GM21723 (cell line): ENCODE measurements at regions not wholly inside any gene's neighbourhood (a gene's known extent, or its start where the extent isn't known, plus 50 kb on each side); places are given as distances from the start of the nearest gene placed in this dataset.

ENCODE experiments used
- ATAC-seq: cut with Tn5 transposase; IDR thresholded peaks from one replicate; pipeline ENCODE4 v1.9.1; 2021; ENCODE audit warnings: mild to moderate bottlenecking, moderate library complexity; ENCODE audit not compliant: unreplicated experiment

DNA sequence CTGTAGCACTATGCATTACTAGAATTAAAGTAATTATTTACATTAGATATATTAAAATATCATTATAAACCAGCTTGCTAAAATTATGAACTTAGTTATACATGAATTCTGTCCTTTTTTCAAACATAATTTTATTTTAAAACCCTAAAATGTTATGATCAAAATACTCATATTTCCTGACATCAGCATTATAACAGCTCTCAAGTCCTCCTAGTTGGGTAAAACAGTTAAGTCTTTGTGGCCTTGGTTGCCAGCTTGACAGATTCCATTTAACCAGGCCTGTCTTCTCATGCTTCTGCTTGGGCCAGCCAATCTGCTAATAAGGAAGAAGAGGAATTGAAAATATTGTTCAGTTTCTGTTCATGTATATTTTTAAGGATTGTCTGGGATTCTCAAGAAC is 147.9 kb upstream of the SLC35B3 start:
- ATAC-seq = no peak

DNA sequence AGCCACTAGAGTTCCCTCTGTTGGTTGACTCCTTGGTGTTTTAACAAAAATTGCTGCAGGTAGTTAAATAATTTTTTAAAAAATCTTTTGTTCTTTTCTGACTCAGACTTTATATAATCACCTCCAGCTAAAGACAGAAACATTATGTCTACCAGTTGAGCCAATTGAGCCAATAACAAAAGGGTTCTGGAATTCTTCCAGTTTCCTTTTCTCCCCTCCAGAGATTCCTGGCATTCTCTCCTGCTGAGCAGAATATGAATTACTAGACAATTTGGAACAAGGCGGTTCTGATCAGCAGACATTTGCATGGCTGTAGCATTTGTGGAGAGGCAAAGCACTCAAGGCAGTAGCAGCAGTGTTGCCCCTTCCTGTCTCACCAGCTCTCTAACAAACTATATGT is 144.0 kb upstream of the SLC35B3 start:
- ATAC-seq = no peak

DNA sequence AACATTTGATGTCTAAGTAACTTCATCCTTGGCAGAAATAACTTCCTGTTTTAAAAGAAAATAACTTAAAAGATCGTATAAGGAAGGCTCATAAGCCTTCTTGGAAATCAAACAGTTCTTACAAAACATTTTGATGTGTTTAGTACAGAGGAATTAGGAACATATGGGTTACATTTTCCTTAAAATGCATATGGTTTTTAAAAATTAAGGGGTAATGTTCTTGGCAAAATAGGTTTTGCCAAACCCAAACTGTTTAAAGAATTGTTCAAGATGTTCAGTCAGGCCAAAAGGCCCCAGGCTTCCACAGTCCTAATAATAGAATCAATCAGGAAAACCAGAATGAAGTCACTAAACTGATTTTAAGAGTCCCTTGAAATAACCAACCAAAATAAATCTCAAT is 142.7 kb upstream of the SLC35B3 start:
- no peak for ATAC-seq

DNA sequence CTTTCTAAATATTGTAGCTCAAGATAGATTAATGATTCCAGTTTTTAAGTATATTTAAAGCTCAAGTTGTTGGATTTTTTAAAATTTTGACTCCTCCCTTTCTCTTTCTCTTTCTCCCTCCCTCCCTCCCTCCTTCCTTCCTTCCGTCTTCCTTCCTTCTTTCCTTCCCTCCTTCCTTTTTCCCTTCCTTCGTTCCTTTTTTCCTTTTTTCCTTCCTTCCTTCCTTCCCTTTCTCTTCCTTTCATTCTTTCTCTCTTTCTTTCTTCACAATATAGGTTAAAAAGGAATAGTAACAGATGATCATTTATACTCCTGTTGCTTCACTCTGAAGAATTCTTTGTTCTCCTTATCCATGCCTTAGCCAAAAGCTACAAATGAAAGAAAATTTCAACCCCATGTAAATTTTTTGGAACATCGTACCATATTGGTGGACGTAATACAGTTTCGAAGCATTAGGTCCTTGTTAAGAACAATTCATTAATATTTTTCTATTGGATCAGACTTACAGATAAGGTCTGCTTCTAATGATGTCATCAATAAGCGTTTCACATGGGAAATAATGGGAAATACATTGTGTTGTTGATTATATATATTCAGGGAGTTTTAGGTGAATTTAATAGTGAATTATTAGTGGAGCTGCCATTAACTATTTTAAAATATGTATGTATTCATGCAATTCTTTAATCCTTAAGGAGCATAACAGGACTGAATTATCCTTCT is 139.6 kb upstream of the SLC35B3 start:
- no peak for ATAC-seq

DNA sequence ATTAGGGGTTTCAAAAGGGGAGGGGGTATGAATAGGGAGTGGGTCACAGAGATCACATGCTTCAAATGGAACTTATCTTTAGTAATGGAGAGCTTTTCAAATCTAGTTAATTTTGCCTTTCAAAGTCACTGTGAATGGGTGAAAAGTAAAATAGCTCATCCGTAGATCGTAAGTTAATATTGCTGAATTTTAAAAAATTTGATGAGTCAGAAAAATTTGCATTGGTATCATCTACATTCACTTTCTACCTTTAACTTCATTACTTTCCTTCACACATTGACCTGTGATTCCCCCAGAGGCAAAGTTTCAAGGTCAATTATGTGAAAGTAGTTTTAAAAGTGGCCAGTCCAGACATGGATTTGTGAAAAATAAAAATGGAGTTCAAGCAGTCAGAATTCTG is 139.0 kb upstream of the SLC35B3 start:
- ATAC-seq = no peak

DNA sequence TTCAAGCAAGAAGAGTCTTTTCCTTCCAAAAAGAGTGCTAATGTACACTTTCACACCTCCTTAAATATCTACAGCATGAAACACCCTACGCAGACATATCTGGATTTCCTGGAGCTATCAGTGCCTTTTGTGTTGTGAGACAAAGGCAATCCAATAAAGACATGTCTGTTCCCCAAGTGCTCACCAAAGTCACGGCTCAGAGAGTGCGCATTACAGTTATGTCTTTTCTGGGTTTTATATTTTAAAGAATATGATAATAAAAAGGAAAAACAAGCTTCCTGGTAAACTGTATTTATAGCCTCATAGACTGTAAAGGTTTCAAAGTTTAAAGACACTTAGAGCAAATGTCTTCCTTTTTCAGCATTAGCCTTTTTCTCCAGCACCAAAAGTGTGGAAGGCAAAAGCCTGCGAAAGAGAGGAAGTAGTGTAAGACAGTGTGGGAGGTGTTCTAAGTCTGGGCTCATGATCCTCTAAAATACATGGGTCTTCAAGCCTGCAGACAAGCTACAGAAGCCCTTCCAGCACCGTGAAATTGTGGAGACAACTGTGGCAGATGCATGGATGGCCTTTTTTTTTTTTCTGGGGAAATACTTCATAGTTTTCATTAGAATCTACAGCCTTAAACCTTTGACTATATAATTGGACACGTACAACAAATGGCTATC is 135.0 kb upstream of the SLC35B3 start:
- ATAC-seq = no peak

DNA sequence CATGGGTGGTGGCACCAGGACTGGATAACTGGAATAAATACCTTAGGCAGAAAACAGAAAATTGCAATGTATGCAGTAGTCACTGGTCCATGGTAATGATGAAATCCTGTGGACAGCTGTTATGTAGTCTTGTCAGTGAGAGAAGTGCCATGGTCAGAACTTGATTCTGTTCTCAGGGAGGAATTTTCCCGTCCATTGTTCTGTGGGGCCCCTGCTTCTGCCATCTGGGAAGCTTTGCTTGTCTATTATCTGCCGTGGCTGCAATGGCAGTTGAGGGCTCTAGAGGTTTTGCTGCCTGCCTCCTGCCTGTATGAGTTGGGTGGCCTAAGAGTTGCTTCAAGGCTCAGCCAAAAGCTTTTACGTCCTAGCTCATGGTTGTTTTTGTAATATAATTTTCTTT is 126.8 kb upstream of the SLC35B3 start:
- ATAC-seq = no peak

DNA sequence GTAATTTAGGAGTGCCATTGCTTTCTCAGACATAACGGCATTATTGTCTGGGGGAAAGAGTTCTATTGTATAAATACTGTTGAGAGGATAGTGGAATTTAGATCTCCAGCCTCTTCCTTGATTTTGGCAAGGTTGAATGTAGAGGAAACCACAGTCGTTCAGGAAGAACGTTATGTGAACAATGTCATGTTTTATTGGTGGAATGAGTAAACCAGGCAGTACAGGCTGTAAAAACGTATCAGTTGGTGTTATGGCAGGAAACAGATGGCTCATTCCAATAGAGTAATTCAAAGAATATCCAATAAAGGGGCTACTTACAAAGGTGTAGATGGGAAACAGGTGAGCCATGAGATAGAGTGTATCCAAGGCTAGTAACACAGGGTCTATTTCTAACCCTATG is 123.6 kb upstream of the SLC35B3 start:
- ATAC-seq = no peak

DNA sequence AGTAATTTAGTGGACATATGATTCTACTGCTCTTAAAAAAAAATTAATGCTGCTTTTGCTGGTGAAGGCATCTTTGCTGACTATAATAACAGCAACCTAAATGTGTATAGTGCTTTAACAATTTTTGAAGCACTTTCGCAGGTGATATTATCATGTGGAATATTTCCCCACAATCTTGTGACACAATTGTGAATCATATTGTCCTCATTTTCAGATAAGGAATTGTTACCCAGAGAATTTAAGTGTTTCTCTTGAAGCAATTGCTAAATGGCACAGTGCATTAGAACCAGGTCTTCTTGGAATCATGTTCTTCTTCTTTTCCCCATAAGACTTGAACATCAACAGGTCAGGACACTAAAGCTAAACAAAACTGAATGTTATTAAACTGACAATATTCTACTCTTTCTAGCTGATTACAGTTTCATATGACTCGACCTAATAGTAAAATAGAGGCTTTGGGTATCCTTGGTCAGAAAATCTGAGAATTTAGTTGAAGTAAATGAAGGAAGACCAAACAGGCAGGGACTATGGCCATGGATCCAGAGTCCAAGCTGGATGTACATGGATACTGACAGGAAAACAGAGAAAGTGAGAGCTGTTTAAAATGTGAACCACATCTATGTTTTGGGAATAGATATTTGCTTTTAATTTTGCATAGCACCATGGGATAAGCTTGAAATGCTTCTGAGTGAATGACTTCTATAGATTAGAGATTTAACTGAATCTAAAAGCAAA is 121.8 kb upstream of the SLC35B3 start:
- ATAC-seq = no peak

DNA sequence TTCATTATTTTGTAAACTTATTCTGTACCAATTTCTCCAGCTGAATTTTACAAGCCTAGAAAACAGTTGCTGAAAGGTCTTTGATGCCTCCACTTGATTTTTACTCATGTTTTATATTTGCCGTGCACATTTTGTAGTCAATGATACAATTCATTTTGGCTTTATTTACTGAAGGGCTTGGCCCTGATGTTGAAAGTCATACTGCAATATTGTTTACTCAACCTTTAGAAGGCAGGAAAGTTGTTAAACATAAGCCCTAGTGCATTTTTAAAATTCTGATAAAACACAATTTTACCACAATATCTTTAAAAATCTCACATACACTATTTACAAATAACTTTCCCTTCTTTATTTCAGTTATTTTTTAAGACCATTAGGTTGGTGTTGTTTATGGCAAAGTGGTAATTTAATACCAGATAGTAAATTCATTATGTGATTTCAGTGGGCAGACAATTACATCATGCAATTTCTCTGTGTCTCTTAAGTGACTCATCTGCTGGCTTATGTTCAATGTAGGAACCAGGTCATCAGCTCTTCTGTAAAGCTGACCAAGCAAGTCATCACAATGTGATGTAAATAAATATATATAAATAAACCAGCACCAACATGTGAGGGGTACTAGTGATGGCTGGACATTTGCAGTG is 121.1 kb upstream of the SLC35B3 start:
- no peak for ATAC-seq

DNA sequence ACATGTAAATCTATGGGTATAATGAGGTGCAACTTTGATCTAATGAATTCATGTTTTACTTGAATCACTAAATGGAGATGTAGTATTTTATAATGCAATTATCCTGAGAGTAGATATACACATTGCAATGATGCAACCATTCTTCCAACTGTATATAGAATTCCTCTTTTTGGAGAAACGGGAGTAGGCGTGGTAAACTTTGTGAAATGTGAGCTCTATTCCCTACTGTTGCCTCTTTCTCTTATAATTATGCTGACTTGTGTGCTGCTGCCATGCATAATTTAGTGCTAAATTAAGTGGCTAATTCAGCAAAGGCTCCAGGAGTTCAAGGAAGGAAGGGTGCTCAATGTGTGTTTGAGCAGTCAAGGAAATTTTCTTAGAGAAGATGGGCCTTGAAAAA is 116.6 kb upstream of the SLC35B3 start:
- no peak for ATAC-seq

DNA sequence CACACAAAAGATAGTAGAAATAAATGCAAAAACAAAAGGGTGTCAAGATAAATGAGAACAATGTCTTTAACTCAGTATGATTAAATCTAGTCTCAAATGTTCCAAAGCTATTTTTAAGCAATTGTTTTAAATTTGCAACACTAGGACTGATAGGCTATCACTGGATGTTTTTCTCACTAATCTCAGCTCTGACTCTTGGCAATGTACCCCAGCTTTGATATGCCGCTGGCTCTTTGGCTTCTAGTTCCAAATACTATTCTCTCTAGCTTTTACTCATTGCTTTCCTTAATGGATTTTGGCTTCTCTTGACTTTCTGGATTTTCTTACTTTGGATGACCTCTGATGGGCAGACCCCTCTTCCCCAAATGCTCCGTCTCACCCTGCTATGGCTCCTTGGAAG is 116.0 kb upstream of the SLC35B3 start:
- no peak for ATAC-seq

DNA sequence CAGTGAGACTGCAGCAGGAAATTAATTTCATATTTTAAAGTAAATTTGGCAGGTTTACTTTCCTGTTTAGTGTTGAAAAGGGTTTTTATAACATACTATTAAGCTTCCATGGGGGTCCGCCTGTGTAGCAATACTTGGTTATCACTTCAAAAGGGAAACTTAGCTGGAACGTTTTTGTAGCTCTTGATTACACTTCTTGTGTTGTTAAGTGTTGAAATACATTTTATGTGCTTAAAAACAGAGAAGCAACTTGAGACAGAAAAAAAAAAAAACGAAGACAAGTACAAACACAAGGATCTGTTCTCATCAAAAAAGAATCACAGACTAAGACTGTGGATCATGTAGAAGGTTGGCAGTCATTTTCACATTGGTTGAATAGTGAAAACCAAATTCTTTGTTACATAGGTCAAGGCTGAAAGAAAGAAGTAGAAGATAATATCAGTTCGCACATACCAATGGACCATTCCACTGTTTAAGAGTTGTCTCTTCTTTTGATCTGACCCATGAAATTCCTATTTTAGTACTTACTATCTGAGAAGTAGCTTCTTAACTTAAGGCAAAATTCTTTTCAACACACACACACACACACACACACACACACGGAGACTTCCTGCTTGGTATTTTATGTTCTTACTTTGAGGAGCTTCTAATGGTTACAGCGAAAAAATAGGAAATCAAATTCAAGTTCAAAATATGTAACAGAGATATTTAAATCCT is 113.9 kb upstream of the SLC35B3 start:
- ATAC-seq = no peak

DNA sequence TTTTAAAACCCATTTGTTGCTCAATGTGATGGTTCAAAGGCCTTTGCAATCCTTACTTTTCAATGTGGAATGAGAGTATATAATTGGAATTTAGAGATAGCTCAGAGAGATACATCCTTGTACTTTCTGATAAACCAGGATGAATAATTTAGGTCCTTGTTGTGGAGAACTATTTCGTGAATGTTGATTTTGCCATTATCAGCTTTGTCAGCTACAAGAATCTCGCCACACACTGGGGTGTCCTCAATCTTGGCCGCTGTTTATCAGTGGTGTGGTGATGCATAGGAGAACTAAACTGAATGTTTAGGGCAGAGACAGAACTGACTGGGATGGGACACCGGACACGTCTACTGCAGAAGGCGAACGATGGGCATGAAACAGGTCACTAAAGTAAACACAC is 111.2 kb upstream of the SLC35B3 start:
- no peak for ATAC-seq

DNA sequence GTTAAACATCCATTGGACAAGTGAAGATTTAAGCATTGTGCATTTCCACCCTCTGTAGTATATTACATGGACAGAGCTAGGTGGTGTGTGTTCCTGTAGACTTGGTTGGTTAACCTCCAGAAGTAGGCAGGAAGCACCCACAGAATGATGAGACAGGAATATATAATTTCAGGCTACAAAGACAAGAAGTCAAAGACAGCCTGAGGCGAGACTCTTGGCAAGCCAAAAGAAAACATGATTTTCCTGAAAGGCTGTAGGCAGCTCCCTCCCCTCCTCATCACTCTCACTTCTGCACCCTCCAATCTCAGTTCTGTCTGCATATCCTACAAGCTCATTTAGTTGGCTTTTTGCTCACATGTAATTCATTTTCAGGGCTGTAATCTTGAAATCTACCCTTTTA is 110.0 kb upstream of the SLC35B3 start:
- no peak for ATAC-seq

DNA sequence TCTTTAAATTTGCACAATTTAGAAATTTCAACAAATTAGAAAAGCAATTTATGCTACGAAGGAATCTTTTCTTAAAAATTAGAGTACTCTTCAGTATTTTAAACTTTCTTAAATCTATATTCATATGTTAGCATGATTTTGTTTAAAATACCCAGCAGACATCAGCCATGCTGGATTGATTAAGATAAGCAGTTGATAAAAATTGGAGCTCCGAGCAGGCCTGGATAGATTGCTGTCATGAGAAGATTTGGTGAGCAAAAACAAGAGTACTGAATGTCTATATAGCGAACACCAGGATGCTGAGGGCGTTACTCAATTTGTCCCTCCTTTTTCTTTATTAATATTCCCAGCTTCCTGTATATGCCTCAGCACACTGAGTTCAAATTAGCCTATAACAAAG is 108.4 kb upstream of the SLC35B3 start:
- ATAC-seq = no peak

DNA sequence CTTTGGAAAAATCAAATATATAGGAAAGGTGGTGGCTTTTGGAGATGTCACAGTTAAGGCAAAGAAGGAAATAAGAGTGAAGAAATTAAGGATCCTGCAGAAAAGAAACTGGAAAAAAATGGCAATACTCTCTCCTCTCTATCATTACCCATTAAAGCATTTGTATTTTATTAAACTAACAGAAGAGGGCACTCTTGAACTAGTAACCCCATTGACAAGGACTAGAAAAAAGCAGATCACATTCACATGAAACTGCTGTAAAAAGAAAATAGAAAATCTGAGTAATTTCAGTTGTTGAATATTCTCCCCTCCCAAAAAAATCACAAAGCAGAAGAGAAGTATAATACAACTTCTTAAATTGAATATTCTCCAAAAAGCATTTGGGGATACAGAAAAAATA is 104.1 kb upstream of the SLC35B3 start:
- ATAC-seq = peak; percentile 79

DNA sequence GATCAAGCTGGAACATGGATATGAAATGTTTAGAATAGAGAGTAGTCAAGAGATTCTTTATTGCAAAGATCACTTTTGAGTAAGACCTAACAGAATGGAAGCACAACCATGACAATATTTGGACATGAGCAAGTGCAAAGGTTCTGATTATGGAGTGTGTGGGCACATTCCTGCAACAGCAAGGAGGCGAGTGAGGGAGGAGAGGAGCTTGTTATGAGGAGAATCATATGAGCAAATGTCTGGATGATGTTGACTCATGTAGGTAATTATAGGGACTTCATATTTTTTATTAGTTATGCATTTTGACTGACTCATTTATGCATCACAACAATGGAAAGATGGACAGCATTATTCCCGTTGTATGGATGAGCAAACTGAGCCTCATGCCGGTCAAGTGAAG is 100.8 kb upstream of the SLC35B3 start:
- no peak for ATAC-seq

DNA sequence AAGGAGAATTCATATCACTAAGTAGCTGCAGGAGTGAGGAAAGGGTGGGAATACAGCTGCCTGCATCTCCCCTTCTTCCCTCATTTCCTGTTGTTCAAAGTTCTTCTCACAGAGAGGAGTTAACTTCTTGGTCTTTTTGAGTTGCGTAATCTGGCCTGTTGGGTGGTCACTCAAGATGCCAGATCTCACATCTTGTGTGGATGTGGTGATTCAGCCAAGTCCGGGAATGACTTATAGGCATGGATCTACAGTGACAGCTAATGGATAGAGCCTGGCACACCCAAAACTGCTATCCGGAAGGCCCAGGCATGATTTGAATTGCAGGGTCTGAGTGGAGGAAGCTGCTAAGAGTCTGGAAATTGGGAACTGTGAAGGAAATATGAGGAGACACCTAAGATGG is 100.2 kb upstream of the SLC35B3 start:
- ATAC-seq = no peak

DNA sequence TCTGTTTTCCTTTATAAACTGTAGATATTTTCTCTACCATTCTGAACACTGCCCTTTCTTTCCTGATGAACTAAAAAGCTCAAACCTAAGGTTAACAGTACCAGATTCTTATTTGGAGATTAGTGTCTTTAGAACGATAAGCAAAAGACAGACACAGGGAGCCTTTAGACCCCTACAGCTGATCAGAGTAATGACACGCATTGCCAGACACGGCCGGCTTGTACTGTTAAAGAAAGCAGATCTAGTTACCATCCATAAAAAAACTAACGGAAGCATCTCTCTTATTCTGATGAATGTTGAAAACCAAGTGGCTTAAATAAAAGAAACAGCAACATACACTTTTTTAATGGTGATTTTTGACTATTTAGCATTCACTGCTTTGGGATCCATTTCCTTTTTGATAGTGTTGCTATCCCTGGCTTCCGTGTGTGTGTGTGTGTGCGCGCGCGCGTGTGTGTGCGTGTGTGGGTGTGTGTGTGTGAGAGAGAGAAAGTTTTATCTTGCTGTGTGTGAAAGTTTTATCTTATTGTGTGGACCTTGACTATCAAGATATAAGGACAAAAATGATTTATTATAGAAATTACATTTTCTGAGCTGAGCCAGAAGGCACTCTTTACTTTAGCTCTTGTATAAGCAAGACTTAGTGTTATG is 95.6 kb upstream of the SLC35B3 start:
- no peak for ATAC-seq

DNA sequence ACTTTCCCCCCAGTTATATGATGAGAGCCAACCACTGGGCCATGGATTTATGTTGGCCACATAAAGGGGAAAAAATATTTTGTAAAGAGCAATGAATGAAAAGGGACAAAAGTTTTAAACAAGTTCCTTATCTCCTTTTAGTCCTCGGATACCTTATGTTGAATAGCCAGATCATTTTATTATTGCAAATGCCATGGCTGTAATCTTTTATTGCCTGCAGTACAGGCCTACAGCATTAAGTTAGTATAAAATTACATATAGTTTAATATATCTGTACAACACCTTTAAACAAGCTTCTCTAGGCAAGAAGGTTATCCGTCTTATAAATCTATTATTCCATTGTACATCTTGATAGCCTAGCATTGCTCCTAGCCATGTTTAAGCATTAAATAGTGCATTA is 93.9 kb upstream of the SLC35B3 start:
- ATAC-seq = no peak
